Activated T-helper 17 cell treated with anti-CD3 and anti-CD28 coated beads, Interleukin-2, amount 50 U/mL, for 72 hours (primary cell): ENCODE measurements at regions not wholly inside any gene's neighbourhood (a gene's known extent, or its start where the extent isn't known, plus 50 kb on each side); places are given as distances from the start of the nearest gene placed in this dataset.

Source experiments
- ATAC-seq: fragments of 150-1000 bp; cut with Tn5 transposase; replicated peaks from 2 replicates; pipeline ENCODE4 v1.10.0; 2021; ENCODE audit warnings: mild to moderate bottlenecking, moderate library complexity
- H3K27ac Mint-ChIP-seq: one replicate; pipeline ENCODE4 v1.8.0; 2022; ENCODE audit warnings: mixed read lengths
- H3K27me3 Mint-ChIP-seq: one replicate; pipeline ENCODE4 v1.8.0; 2022; ENCODE audit warnings: mixed read lengths
- H3K36me3 Mint-ChIP-seq: one replicate; pipeline ENCODE4 v1.8.0; 2022; ENCODE audit warnings: low read depth, mild to moderate bottlenecking, mixed read lengths
- H3K4me1 Mint-ChIP-seq: one replicate; pipeline ENCODE4 v1.8.0; 2022; ENCODE audit warnings: mixed read lengths
- H3K4me3 Mint-ChIP-seq: one replicate; pipeline ENCODE4 v1.8.0; 2022; ENCODE audit warnings: mild to moderate bottlenecking, mixed read lengths
- H3K9me3 Mint-ChIP-seq: one replicate; pipeline ENCODE4 v1.8.0; 2022; ENCODE audit warnings: mixed read lengths

- Mint-ChIP-seq H3K27ac (no peak overlapping the region), H3K4me3 (no peak overlapping the region)
- no peak for ATAC-seq
Measured at GRCh38 chr6:71405416-71405815, 116.8 kb downstream of the OGFRL1 start.

GRCh38 chr6:71406865-71407860 is 118.6 kb downstream of the OGFRL1 start:
- Mint-ChIP-seq H3K4me3 (no peak overlapping the region), H3K4me1 (no peaks in the 10 kb centered on the region), H3K9me3 (no peaks in the 10 kb centered on the region), H3K27me3 (peaks cover 27% of the 10 kb centered on the region), H3K36me3 (no peaks in the 10 kb centered on the region), H3K27ac (no peak overlapping the region)
- no peak for ATAC-seq

More at GRCh38 chr6:71405416-71405815, 116.8 kb downstream of the OGFRL1 start:
- Mint-ChIP-seq H3K27me3 (peaks cover 25% of the 10 kb centered on the region), H3K9me3 (no peaks in the 10 kb centered on the region), H3K36me3 (no peaks in the 10 kb centered on the region), H3K4me1 (no peaks in the 10 kb centered on the region)

- Mint-ChIP-seq H3K4me3 (no peak overlapping the region), H3K9me3 (no peaks in the 10 kb centered on the region), H3K27me3 (peaks cover 28% of the 10 kb centered on the region), H3K27ac (no peak overlapping the region), H3K4me1 (no peaks in the 10 kb centered on the region), H3K36me3 (no peaks in the 10 kb centered on the region)
- no peak for ATAC-seq
Measured at GRCh38 chr6:71408787-71409723, 120.4 kb downstream of the OGFRL1 start.

GRCh38 chr6:71410164-71410566 is 121.6 kb downstream of the OGFRL1 start:
- Mint-ChIP-seq H3K36me3 (no peaks in the 10 kb centered on the region), H3K9me3 (no peaks in the 10 kb centered on the region), H3K4me3 (no peak overlapping the region), H3K4me1 (no peaks in the 10 kb centered on the region), H3K27ac (no peak overlapping the region), H3K27me3 (peaks cover 26% of the 10 kb centered on the region)
- peak; percentile 47 for ATAC-seq

GRCh38 chr6:71410681-71411080 is 122.1 kb downstream of the OGFRL1 start:
- Mint-ChIP-seq H3K9me3 (no peaks in the 10 kb centered on the region), H3K4me3 (no peak overlapping the region), H3K27ac (no peak overlapping the region), H3K36me3 (no peaks in the 10 kb centered on the region), H3K4me1 (no peaks in the 10 kb centered on the region), H3K27me3 (peaks cover 28% of the 10 kb centered on the region)
- no peak for ATAC-seq

- Mint-ChIP-seq H3K4me1 (no peaks in the 10 kb centered on the region), H3K36me3 (no peaks in the 10 kb centered on the region), H3K27me3 (peaks cover 23% of the 10 kb centered on the region), H3K4me3 (no peak overlapping the region), H3K9me3 (no peaks in the 10 kb centered on the region), H3K27ac (no peak overlapping the region)
- no peak for ATAC-seq
Measured at GRCh38 chr6:71411882-71412281, 123.3 kb downstream of the OGFRL1 start.

- Mint-ChIP-seq H3K27me3 (peaks cover 23% of the 10 kb centered on the region), H3K4me1 (no peaks in the 10 kb centered on the region), H3K27ac (no peak overlapping the region), H3K4me3 (no peak overlapping the region), H3K36me3 (no peaks in the 10 kb centered on the region), H3K9me3 (no peaks in the 10 kb centered on the region)
- no peak for ATAC-seq
Measured at GRCh38 chr6:71412559-71413140, 124.0 kb downstream of the OGFRL1 start.

- H3K4me1 Mint-ChIP-seq = no peaks in the 10 kb centered on the region
- H3K27me3 Mint-ChIP-seq = peaks cover 33% of the 10 kb centered on the region
- H3K4me3 Mint-ChIP-seq = no peak overlapping the region
- H3K27ac Mint-ChIP-seq = no peak overlapping the region
- no peaks in the 10 kb centered on the region for H3K9me3 Mint-ChIP-seq
- no peak for ATAC-seq
- H3K36me3 Mint-ChIP-seq = no peaks in the 10 kb centered on the region
Measured at GRCh38 chr6:71414486-71414885, 125.9 kb downstream of the OGFRL1 start.

- H3K9me3 Mint-ChIP-seq = no peaks in the 10 kb centered on the region
- peak overlapping the region; percentile 6 for H3K4me3 Mint-ChIP-seq
- no peaks in the 10 kb centered on the region for H3K4me1 Mint-ChIP-seq
- no peaks in the 10 kb centered on the region for H3K36me3 Mint-ChIP-seq
- H3K27me3 Mint-ChIP-seq = peaks cover 52% of the 10 kb centered on the region
- ATAC-seq = no peak
- no peak overlapping the region for H3K27ac Mint-ChIP-seq
Measured at GRCh38 chr6:71419217-71420094, 130.8 kb downstream of the OGFRL1 start.

- no peak overlapping the region for H3K4me3 Mint-ChIP-seq
- H3K4me1 Mint-ChIP-seq = no peaks in the 10 kb centered on the region
- no peak for ATAC-seq
- no peaks in the 10 kb centered on the region for H3K36me3 Mint-ChIP-seq
- no peak overlapping the region for H3K27ac Mint-ChIP-seq
- H3K9me3 Mint-ChIP-seq = no peaks in the 10 kb centered on the region
- peaks cover 58% of the 10 kb centered on the region for H3K27me3 Mint-ChIP-seq
Measured at GRCh38 chr6:71420095-71420692, 131.6 kb downstream of the OGFRL1 start.

GRCh38 chr6:71420693-71421328 is 132.2 kb downstream of the OGFRL1 start:
- Mint-ChIP-seq H3K27me3 (peaks cover 59% of the 10 kb centered on the region), H3K36me3 (no peaks in the 10 kb centered on the region), H3K4me1 (no peaks in the 10 kb centered on the region), H3K9me3 (no peaks in the 10 kb centered on the region), H3K4me3 (peak overlapping the region; percentile 36), H3K27ac (no peak overlapping the region)
- peak; percentile 44 for ATAC-seq

GRCh38 chr6:71421611-71422010 is 133.0 kb downstream of the OGFRL1 start:
- Mint-ChIP-seq H3K36me3 (no peaks in the 10 kb centered on the region), H3K9me3 (no peaks in the 10 kb centered on the region), H3K27me3 (peaks cover 62% of the 10 kb centered on the region), H3K27ac (no peak overlapping the region), H3K4me3 (no peak overlapping the region), H3K4me1 (no peaks in the 10 kb centered on the region)
- no peak for ATAC-seq

GRCh38 chr6:71430018-71430417 is 141.4 kb downstream of the OGFRL1 start:
- Mint-ChIP-seq H3K4me1 (no peaks in the 10 kb centered on the region), H3K27ac (no peak overlapping the region), H3K9me3 (no peaks in the 10 kb centered on the region), H3K4me3 (no peak overlapping the region), H3K36me3 (no peaks in the 10 kb centered on the region), H3K27me3 (peaks cover 24% of the 10 kb centered on the region)
- ATAC-seq = no peak
